ENCODE measurements at regions not wholly inside any gene's neighbourhood (a gene's known extent, or its start where the extent isn't known, plus 50 kb on each side); places are given as distances from the start of the nearest gene placed in this dataset.

DNA sequence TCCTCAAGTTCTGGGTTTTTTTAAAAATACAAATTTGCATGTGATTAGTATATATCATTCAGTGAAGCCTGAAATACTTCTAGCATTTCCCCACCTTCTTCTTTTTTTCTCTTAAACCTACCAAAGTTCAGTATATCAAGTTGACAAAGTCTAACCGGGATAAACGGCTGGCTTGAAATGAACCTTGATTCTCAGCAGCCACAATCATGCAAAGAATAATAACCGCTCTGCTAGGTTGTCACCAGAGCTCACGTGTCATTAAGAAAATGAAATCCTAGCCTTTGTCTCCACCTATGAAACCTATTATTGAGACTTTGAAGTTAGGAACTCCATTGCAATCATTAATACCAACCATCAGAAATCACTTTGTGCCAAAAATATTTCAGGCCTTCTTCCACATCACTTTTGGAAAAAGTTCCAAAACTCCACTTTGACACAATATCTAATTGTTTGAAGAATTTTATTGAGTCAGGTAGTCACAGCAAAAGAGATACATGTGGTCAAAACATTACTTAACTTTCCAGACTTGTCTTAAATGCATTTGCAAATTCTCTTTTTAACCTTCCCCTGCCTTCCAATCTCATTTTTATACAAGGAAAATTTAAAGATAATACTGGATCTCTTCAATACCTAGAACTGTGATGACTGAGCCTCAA, 285.6 kb upstream of the ACVR2A start:
- no peak overlapping the region for H3K4me3 ChIP-seq (ENCODE audit: low read depth in 1 of 3, low read length in 3 of 3)
- no peaks in the 10 kb centered on the region for H3K36me3 ChIP-seq (ENCODE audit: control insufficient read depth in 3 of 3, insufficient read depth in 2 of 3, low read depth in 1 of 3, low read length in 3 of 3)
- DNase-seq (peak; percentile 69 to 74), FAIRE-seq (no peak)
- H3K27me3 ChIP-seq (ENCODE audit: control insufficient read depth in 3 of 3, insufficient read depth in 3 of 3, low read length in 3 of 3) = no peaks in the 10 kb centered on the region
- peaks cover 0 to 4% (median 0%) of the 10 kb centered on the region in 3 donors for H3K4me1 ChIP-seq (ENCODE audit: control insufficient read depth in 3 of 3, insufficient read depth in 2 of 3, low read depth in 1 of 3, low read length in 2 of 3)
- no peaks in the 10 kb centered on the region for H3K9me3 ChIP-seq (ENCODE audit: control insufficient read depth in 2 of 2, insufficient read depth in 1 of 2, low read depth in 1 of 2, low read length in 1 of 2)
- 10 to 61% (median 33%) methylated on average over 4 of the region's 4 CpGs for WGBS, 3 donors
- H3K27ac ChIP-seq (ENCODE audit: low read depth in 1 of 3, low read length in 2 of 3) = peak overlapping the region in 1 of 3 donors; percentile 19

GRCh38 chr2:147558620-147559019, 286.2 kb upstream of the ACVR2A start:
- Histone ChIP-seq H3K27ac (ENCODE audit: low read depth in 1 of 3, low read length in 2 of 3) (peak overlapping the region in 1 of 3 donors; percentile 19), H3K4me3 (ENCODE audit: low read depth in 1 of 3, low read length in 3 of 3) (no peak overlapping the region), H3K4me1 (ENCODE audit: control insufficient read depth in 3 of 3, insufficient read depth in 2 of 3, low read depth in 1 of 3, low read length in 2 of 3) (peaks cover 0 to 4% (median 0%) of the 10 kb centered on the region in 3 donors), H3K27me3 (ENCODE audit: control insufficient read depth in 3 of 3, insufficient read depth in 3 of 3, low read length in 3 of 3) (no peaks in the 10 kb centered on the region), H3K36me3 (ENCODE audit: control insufficient read depth in 3 of 3, insufficient read depth in 2 of 3, low read depth in 1 of 3, low read length in 3 of 3) (no peaks in the 10 kb centered on the region), H3K9me3 (ENCODE audit: control insufficient read depth in 2 of 2, insufficient read depth in 1 of 2, low read depth in 1 of 2, low read length in 1 of 2) (no peaks in the 10 kb centered on the region)
- no peak for FAIRE-seq
- 8 to 44% (median 28%) methylated on average over 3 of the region's 3 CpGs for WGBS, 3 donors
- DNase-seq = peak; percentile 40 to 60

DNA sequence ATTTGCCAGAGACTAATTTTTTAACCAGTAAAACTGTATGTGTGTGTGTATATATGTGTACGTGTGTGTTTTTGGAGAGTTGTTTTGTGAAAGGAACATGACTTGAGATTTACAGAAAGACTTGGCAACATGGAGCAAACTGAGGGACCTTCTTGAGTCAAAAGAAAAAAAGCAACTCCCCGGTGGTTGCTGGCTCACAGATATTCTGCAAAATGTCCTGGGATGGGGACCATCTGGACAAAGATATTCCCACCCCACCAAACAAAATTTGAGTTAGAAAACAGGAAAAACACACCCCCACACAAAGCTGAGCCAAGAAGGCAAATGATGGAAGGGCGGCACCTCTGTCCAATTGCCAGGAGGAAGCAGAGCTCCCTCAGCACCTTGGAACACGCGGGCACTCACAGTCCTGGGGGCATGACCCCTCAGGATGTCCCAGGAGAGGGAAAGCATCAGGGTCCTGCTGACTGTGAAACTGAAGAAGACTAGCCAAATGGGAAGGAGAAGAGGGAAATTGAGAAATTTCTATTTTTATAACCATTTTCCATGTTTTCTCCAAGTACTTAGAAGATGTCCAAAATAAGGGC, 290.2 kb upstream of the ACVR2A start:
- Histone ChIP-seq H3K27me3 (ENCODE audit: control insufficient read depth in 3 of 3, insufficient read depth in 3 of 3, low read length in 3 of 3) (no peaks in the 10 kb centered on the region), H3K9me3 (ENCODE audit: control insufficient read depth in 2 of 2, insufficient read depth in 1 of 2, low read depth in 1 of 2, low read length in 1 of 2) (no peaks in the 10 kb centered on the region), H3K27ac (ENCODE audit: low read depth in 1 of 3, low read length in 2 of 3) (no peak overlapping the region), H3K4me3 (ENCODE audit: low read depth in 1 of 3, low read length in 3 of 3) (no peak overlapping the region), H3K4me1 (ENCODE audit: control insufficient read depth in 3 of 3, insufficient read depth in 2 of 3, low read depth in 1 of 3, low read length in 2 of 3) (peaks cover 0 to 12% (median 0%) of the 10 kb centered on the region in 3 donors), H3K36me3 (ENCODE audit: control insufficient read depth in 3 of 3, insufficient read depth in 2 of 3, low read depth in 1 of 3, low read length in 3 of 3) (no peaks in the 10 kb centered on the region)
- DNase-seq (no peak), FAIRE-seq (no peak)
- 76 to 87% (median 86%) methylated on average over 5 of the region's 5 CpGs for WGBS, 3 donors

- DNase-seq (no peak), FAIRE-seq (no peak)
- H3K4me1 ChIP-seq (ENCODE audit: control insufficient read depth in 3 of 3, insufficient read depth in 2 of 3, low read depth in 1 of 3, low read length in 2 of 3) = peaks cover 0 to 7% (median 0%) of the 10 kb centered on the region in 3 donors
- WGBS, 3 donors = 88 to 94% (median 93%) methylated on average over 6 of the region's 6 CpGs
- no peaks in the 10 kb centered on the region for H3K36me3 ChIP-seq (ENCODE audit: control insufficient read depth in 3 of 3, insufficient read depth in 2 of 3, low read depth in 1 of 3, low read length in 3 of 3)
- no peaks in the 10 kb centered on the region for H3K9me3 ChIP-seq (ENCODE audit: control insufficient read depth in 2 of 2, insufficient read depth in 1 of 2, low read depth in 1 of 2, low read length in 1 of 2)
- no peak overlapping the region for H3K4me3 ChIP-seq (ENCODE audit: low read depth in 1 of 3, low read length in 3 of 3)
- H3K27me3 ChIP-seq (ENCODE audit: control insufficient read depth in 3 of 3, insufficient read depth in 3 of 3, low read length in 3 of 3) = no peaks in the 10 kb centered on the region
- no peak overlapping the region for H3K27ac ChIP-seq (ENCODE audit: low read depth in 1 of 3, low read length in 2 of 3)
Measured at GRCh38 chr2:147553775-147554271, 291.0 kb upstream of the ACVR2A start.

DNA sequence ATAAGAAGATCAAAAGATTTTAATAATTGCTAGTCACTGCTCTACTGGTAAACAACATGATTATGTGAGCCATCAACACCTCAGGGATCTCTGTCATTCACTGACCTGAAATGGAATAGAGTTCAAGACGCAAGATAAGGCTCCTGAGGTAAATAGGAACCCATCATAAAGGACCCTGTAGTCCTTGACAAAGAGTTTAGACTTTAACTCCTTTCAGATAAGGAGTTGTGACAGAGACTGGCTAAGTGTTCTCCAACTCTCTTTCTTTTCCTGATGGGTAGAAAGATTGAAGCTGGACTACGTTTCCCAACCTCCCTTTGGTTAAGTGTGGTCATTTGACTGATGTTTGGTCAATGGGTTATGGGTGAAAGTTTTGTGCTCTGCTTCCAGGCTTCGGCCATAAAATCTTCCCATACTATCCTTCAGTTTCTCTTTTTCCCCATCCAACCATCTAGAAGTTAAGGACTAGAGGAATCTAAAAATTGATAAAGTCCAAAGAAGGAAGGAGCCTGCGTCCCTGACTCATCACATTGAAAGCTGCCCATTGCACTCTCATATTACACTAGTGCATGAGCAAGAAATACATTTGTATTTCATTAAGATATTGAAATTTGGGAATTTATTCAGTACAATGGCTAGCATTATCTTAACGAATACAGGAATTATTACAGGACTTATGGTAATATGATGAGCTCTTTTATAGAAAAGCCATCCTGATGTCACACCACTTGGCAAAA, 293.7 kb upstream of the ACVR2A start:
- Histone ChIP-seq H3K9me3 (ENCODE audit: control insufficient read depth in 2 of 2, insufficient read depth in 1 of 2, low read depth in 1 of 2, low read length in 1 of 2) (no peaks in the 10 kb centered on the region), H3K27ac (ENCODE audit: low read depth in 1 of 3, low read length in 2 of 3) (peak overlapping the region in 1 of 3 donors; percentile 56), H3K36me3 (ENCODE audit: control insufficient read depth in 3 of 3, insufficient read depth in 2 of 3, low read depth in 1 of 3, low read length in 3 of 3) (no peaks in the 10 kb centered on the region), H3K4me1 (ENCODE audit: control insufficient read depth in 3 of 3, insufficient read depth in 2 of 3, low read depth in 1 of 3, low read length in 2 of 3) (peaks cover 0 to 7% (median 0%) of the 10 kb centered on the region in 3 donors), H3K27me3 (ENCODE audit: control insufficient read depth in 3 of 3, insufficient read depth in 3 of 3, low read length in 3 of 3) (no peaks in the 10 kb centered on the region), H3K4me3 (ENCODE audit: low read depth in 1 of 3, low read length in 3 of 3) (no peak overlapping the region)
- DNase-seq = peak; percentile 27 to 62
- FAIRE-seq = no peak
- 63 to 73% (median 65%) methylated on average over 5 of the region's 5 CpGs for WGBS, 3 donors

DNA sequence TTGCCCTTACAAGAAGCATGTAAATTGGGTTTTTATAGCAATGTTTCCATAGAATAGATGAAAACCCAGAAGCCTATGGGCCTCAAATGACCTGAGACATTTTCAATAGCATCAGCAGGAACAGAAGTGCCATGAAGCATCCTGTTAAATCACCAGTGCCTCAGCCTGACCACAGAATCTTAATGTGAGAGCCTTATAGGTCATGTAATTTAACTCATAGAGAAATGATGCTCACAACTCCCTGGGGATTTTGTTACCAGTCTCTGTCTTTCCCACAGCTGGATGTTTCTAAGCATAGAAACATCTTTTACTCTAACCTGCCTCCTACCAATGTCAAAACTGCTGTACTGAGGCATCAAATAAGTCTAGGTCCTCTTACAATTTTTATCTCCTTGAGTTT, 295.8 kb upstream of the ACVR2A start:
- peaks cover 0 to 3% of the 10 kb centered on the region in 2 donors for H3K9me3 ChIP-seq (ENCODE audit: control insufficient read depth in 2 of 2, insufficient read depth in 1 of 2, low read depth in 1 of 2, low read length in 1 of 2)
- H3K36me3 ChIP-seq (ENCODE audit: control insufficient read depth in 3 of 3, insufficient read depth in 2 of 3, low read depth in 1 of 3, low read length in 3 of 3) = no peaks in the 10 kb centered on the region
- FAIRE-seq = no peak
- H3K4me1 ChIP-seq (ENCODE audit: control insufficient read depth in 3 of 3, insufficient read depth in 2 of 3, low read depth in 1 of 3, low read length in 2 of 3) = peaks cover 0 to 7% (median 0%) of the 10 kb centered on the region in 3 donors
- no peak for DNase-seq
- H3K4me3 ChIP-seq (ENCODE audit: low read depth in 1 of 3, low read length in 3 of 3) = no peak overlapping the region
- H3K27ac ChIP-seq (ENCODE audit: low read depth in 1 of 3, low read length in 2 of 3) = no peak overlapping the region
- H3K27me3 ChIP-seq (ENCODE audit: control insufficient read depth in 3 of 3, insufficient read depth in 3 of 3, low read length in 3 of 3) = no peaks in the 10 kb centered on the region

- Histone ChIP-seq H3K27ac (ENCODE audit: low read depth in 1 of 3, low read length in 2 of 3) (no peak overlapping the region), H3K4me1 (ENCODE audit: control insufficient read depth in 3 of 3, insufficient read depth in 2 of 3, low read depth in 1 of 3, low read length in 2 of 3) (peaks cover 0 to 7% (median 0%) of the 10 kb centered on the region in 3 donors), H3K27me3 (ENCODE audit: control insufficient read depth in 3 of 3, insufficient read depth in 3 of 3, low read length in 3 of 3) (no peaks in the 10 kb centered on the region), H3K9me3 (ENCODE audit: control insufficient read depth in 2 of 2, insufficient read depth in 1 of 2, low read depth in 1 of 2, low read length in 1 of 2) (peaks cover 0 to 6% of the 10 kb centered on the region in 2 donors), H3K36me3 (ENCODE audit: control insufficient read depth in 3 of 3, insufficient read depth in 2 of 3, low read depth in 1 of 3, low read length in 3 of 3) (no peaks in the 10 kb centered on the region), H3K4me3 (ENCODE audit: low read depth in 1 of 3, low read length in 3 of 3) (no peak overlapping the region)
- DNase-seq (no peak), FAIRE-seq (no peak)
- 79 to 93% (median 88%) methylated on average over 1 of the region's 1 CpG for WGBS, 3 donors
Measured at GRCh38 chr2:147548451-147548850, 296.4 kb upstream of the ACVR2A start.

- Histone ChIP-seq H3K4me3 (ENCODE audit: low read depth in 1 of 3, low read length in 3 of 3) (no peak overlapping the region), H3K36me3 (ENCODE audit: control insufficient read depth in 3 of 3, insufficient read depth in 2 of 3, low read depth in 1 of 3, low read length in 3 of 3) (no peaks in the 10 kb centered on the region), H3K9me3 (ENCODE audit: control insufficient read depth in 2 of 2, insufficient read depth in 1 of 2, low read depth in 1 of 2, low read length in 1 of 2) (peaks cover 0 to 6% of the 10 kb centered on the region in 2 donors), H3K27ac (ENCODE audit: low read depth in 1 of 3, low read length in 2 of 3) (no peak overlapping the region), H3K27me3 (ENCODE audit: control insufficient read depth in 3 of 3, insufficient read depth in 3 of 3, low read length in 3 of 3) (no peaks in the 10 kb centered on the region), H3K4me1 (ENCODE audit: control insufficient read depth in 3 of 3, insufficient read depth in 2 of 3, low read depth in 1 of 3, low read length in 2 of 3) (peaks cover 0 to 7% (median 0%) of the 10 kb centered on the region in 3 donors)
- no peak for DNase-seq
- WGBS, 3 donors = 90 to 97% (median 93%) methylated on average over 1 of the region's 1 CpG
- no peak for FAIRE-seq
Measured at GRCh38 chr2:147547440-147547839, 297.4 kb upstream of the ACVR2A start.
